ENCODE measurements at regions not wholly inside any gene's neighbourhood (a gene's known extent, or its start where the extent isn't known, plus 50 kb on each side); places are given as distances from the start of the nearest gene placed in this dataset.

GRCh38 chr1:191963781-191964455 is 194.3 kb upstream of the RGS18 start:
- Histone ChIP-seq H3K36me3 (no peaks in the 10 kb centered on the region), H3K27me3 (no peaks in the 10 kb centered on the region), H3K9me3 (no peaks in the 10 kb centered on the region), H3K4me3 (no peak overlapping the region), H3K27ac (no peak overlapping the region), H3K4me1 (no peaks in the 10 kb centered on the region)
- ATAC-seq, result no peak
- TF ChIP-seq CTCF (IDR thresholded peaks at IDR 0.05), result no peak
- no peak for DNase-seq
- intact Hi-C loops (cut with DNase I), result no loop called here

GRCh38 chr1:191969290-191969689 is 189.0 kb upstream of the RGS18 start:
- TF ChIP-seq CTCF (IDR thresholded peaks at IDR 0.05), result no peak
- ATAC-seq (no peak), DNase-seq (no peak)
- Histone ChIP-seq H3K27ac (no peak overlapping the region), H3K4me3 (no peak overlapping the region), H3K4me1 (no peaks in the 10 kb centered on the region), H3K36me3 (no peaks in the 10 kb centered on the region), H3K9me3 (no peaks in the 10 kb centered on the region), H3K27me3 (no peaks in the 10 kb centered on the region)
- intact Hi-C loops (cut with DNase I), result no loop called here

DNA sequence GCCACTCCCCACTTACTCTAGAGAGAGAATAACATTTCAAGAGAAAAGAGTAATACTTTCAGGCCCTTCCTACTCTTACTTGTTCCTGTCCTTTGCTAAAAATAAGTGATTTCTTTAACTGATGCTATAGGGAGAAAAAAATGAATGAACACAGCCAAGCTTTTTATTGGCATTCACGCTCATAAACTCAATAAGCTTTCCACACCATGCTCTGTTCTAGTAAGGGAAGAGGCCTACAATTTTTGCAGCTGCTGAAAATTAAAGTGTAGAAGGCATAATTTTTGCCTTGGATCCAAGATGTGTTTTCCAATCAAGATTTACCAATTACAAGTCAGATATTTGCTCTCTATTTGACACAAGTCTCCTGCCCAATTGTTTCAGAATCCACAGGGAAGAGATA is 188.1 kb upstream of the RGS18 start:
- no peak for TF ChIP-seq CTCF (IDR thresholded peaks at IDR 0.05)
- no peak overlapping the region for H3K27ac ChIP-seq
- H3K4me1 ChIP-seq, result no peaks in the 10 kb centered on the region
- no peaks in the 10 kb centered on the region for H3K27me3 ChIP-seq
- DNase-seq, result no peak
- no peaks in the 10 kb centered on the region for H3K36me3 ChIP-seq
- intact Hi-C loops (cut with DNase I), result no loop called here
- H3K9me3 ChIP-seq, result no peaks in the 10 kb centered on the region
- ATAC-seq, result no peak
- H3K4me3 ChIP-seq, result no peak overlapping the region

- ATAC-seq, result no peak
- intact Hi-C loops (cut with DNase I), result no loop called here
Observed at GRCh38 chr1:191971447-191971846, 186.8 kb upstream of the RGS18 start.

GRCh38 chr1:191974004-191974403 is 184.3 kb upstream of the RGS18 start:
- TF ChIP-seq CTCF (IDR thresholded peaks at IDR 0.05), result no peak
- no peaks in the 10 kb centered on the region for H3K4me1 ChIP-seq
- no peak for ATAC-seq

More at GRCh38 chr1:191971447-191971846, 186.8 kb upstream of the RGS18 start:
- no peak for TF ChIP-seq CTCF (IDR thresholded peaks at IDR 0.05)
- Histone ChIP-seq H3K4me1 (no peaks in the 10 kb centered on the region), H3K4me3 (no peak overlapping the region), H3K27me3 (no peaks in the 10 kb centered on the region), H3K27ac (no peak overlapping the region), H3K9me3 (no peaks in the 10 kb centered on the region), H3K36me3 (no peaks in the 10 kb centered on the region)
- no peak for DNase-seq

More at GRCh38 chr1:191974004-191974403, 184.3 kb upstream of the RGS18 start:
- Histone ChIP-seq H3K27me3 (no peaks in the 10 kb centered on the region), H3K4me3 (no peak overlapping the region), H3K27ac (no peak overlapping the region), H3K9me3 (no peaks in the 10 kb centered on the region), H3K36me3 (no peaks in the 10 kb centered on the region)
- intact Hi-C loops (cut with DNase I), result no loop called here
- no peak for DNase-seq
